ENCODE measurements at regions not wholly inside any gene's neighbourhood (a gene's known extent, or its start where the extent isn't known, plus 50 kb on each side); places are given as distances from the start of the nearest gene placed in this dataset.

DNA sequence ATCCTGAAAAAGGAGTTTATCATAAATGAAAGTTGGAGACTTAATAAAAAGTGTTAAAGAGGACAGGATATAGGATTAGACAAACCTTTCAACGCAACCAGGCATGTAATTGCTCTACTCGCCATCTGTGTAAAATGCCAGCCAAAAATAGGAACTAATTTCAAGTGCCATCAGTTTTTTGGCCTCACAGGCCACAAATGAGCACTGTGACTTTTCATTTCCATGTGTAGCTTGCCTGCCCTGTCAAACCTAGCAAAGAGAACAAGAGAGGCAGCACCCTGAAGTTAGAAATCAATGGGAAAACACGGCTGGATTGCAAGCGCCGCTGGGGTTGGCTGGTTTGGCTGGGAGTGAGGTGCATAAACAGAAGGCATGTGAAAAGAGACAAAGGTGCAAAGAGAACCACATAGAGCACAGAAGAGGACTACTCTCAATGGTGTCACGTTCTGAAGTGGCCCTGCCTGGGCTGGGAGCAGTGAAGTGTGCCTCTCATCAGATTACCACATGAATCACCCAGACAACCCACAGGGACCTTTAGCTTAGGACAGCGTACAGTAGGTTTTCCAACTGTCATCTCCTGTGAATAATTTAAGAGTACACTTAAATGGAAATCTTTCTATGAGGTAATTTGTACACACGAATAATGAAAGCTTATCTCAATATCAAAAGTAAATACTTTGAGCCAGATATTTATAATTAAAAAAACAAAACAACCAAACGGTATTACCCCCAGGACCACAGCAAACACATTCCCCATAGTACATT, 78.0 kb upstream of the NHSL1 start:
- H2BK120ac ChIP-seq (replicated peaks; ENCODE audit: low read depth, low read length): no peak overlapping the region
- CTCF ChIA-PET (ENCODE audit: partially characterized antibody): interaction anchor here (1.1 kb wide), 1 partner anchor 14 kb away, joined by 4 read pairs; no protein-coding TSS in a partner anchor
- peaks cover 0 to 18% (median 3%) of the 10 kb centered on the region in 4 experiments; a peak in 6 of 7 replicates for H3K4me1 ChIP-seq (replicated peaks in 1 of 4; ENCODE audit: control insufficient read depth in 3 of 4, insufficient read depth in 4 of 4, low read length in 3 of 4)
- no peak overlapping the region; a peak in 1 of 4 replicates for H3K4me2 ChIP-seq (ENCODE audit: insufficient read depth in 1 of 2, low read depth in 2 of 2, low read length in 2 of 2)
- H3K56ac ChIP-seq (replicated peaks; ENCODE audit: insufficient read length, low read depth, low read length): no peak overlapping the region
- H3K79me1 ChIP-seq (ENCODE audit: low read depth, low read length): no peaks in the 10 kb centered on the region; the same call in 1 of the 2 replicates
- peaks cover 2% of the 10 kb centered on the region; the same call in 1 of the 2 replicates for H3K23me2 ChIP-seq (ENCODE audit: low read depth, low read length)
- no peak overlapping the region for H4K5ac ChIP-seq (ENCODE audit: insufficient read length, low read depth, low read length)
- H3K18ac ChIP-seq (ENCODE audit: extremely low read depth, low read length): no peak overlapping the region
- POLR2A ChIA-PET (ENCODE audit: partially characterized antibody): no interaction called here
- no peak overlapping the region for H4K91ac ChIP-seq (replicated peaks; ENCODE audit: insufficient read length, low read length)
- H3K14ac ChIP-seq (ENCODE audit: insufficient read length): no peak overlapping the region
- WGBS, 2 experiments (ENCODE audit: extremely low coverage in 1 of 2, insufficient coverage in 1 of 2, insufficient read length in 1 of 2, insufficient replicate concordance in 2 of 2, low coverage in 1 of 2, low lambda C conversion rate in 2 of 2, missing lambda C conversion rate in 1 of 2): 81% methylated on average over 9 of the region's 9 CpGs; no CpG with 5 or more reads in 1 of the 2 experiments
- DNase-seq (ENCODE audit: low read depth in 1 of 2, low spot score in 2 of 2): no peak
- no peak overlapping the region for H3K4me3 ChIP-seq (ENCODE audit: extremely low read depth in 1 of 4, insufficient read depth in 2 of 4, low read depth in 3 of 4, low read length in 4 of 4)
- no peaks in the 10 kb centered on the region for H3K27me3 ChIP-seq (replicated peaks in 1 of 4; ENCODE audit: control insufficient read depth in 3 of 4, extremely low read depth in 1 of 4, insufficient read depth in 3 of 4, low read length in 3 of 4)
- 0 out of 4 replicates have a peak, but pooled peaks cover 0 to 5% of the 10 kb centered on the region in 2 experiments for H3K79me2 ChIP-seq (ENCODE audit: control insufficient read depth in 1 of 2, insufficient read depth in 2 of 2, low read length in 2 of 2)
- peaks cover 4% of the 10 kb centered on the region in 2 experiments for H4K20me1 ChIP-seq (replicated peaks in 1 of 2; ENCODE audit: control insufficient read depth in 1 of 2, insufficient read depth in 2 of 2, low read length in 2 of 2)
- H2BK5ac ChIP-seq (ENCODE audit: low read depth, low read length): no peak overlapping the region
- no peak for FAIRE-seq
- H3K23ac ChIP-seq (ENCODE audit: insufficient read length): no peak overlapping the region
- no peak overlapping the region for H3K9ac ChIP-seq (replicated peaks in 1 of 4; ENCODE audit: extremely low read depth in 1 of 4, low read depth in 3 of 4, low read length in 3 of 4)
- H3K27ac ChIP-seq (ENCODE audit: low read depth, low read length): no peak overlapping the region
- H2BK20ac ChIP-seq (ENCODE audit: low read length): no peak overlapping the region
- no peak overlapping the region for H2AFZ ChIP-seq (ENCODE audit: low read length)
- no peak overlapping the region for H2AK5ac ChIP-seq (ENCODE audit: low read depth, low read length)
- H3K9me3 ChIP-seq (ENCODE audit: insufficient read depth in 2 of 2, low read depth in 1 of 2, low read length in 1 of 2): no peaks in the 10 kb centered on the region
- H3K4ac ChIP-seq (replicated peaks; ENCODE audit: insufficient read length, low read depth, low read length): no peak overlapping the region
- no peak overlapping the region for H2BK15ac ChIP-seq (ENCODE audit: low read length)
- H2BK12ac ChIP-seq (ENCODE audit: low read depth, low read length): no peak overlapping the region
- no peak overlapping the region for H4K8ac ChIP-seq (ENCODE audit: extremely low read depth, insufficient read depth, low read length)
- H3K36me3 ChIP-seq (ENCODE audit: control insufficient read depth in 2 of 4, insufficient read depth in 4 of 4, low read length in 3 of 4): no peaks in the 10 kb centered on the region
- TF ChIP-seq POLR2A (IDR thresholded peaks at IDR 0.05; ENCODE audit: control extremely low read depth in 1 of 2, low read depth in 2 of 2, low read length in 2 of 2) (no peak), POU5F1 (IDR thresholded peaks at IDR 0.05; ENCODE audit: low read depth, low read length) (no peak), HDAC6 (IDR thresholded peaks at IDR 0.05; ENCODE audit: low read depth, low read length) (no peak), EGR1 (IDR thresholded peaks at IDR 0.05; ENCODE audit: borderline replicate concordance, low read depth, low read length) (no peak), KDM1A (IDR thresholded peaks at IDR 0.05; ENCODE audit: borderline replicate concordance, low read length) (no peak), RFX5 (IDR thresholded peaks at IDR 0.05; ENCODE audit: borderline replicate concordance, low read depth, low read length) (no peak), RXRA (IDR thresholded peaks at IDR 0.05; ENCODE audit: insufficient read depth, low read depth, low read length) (no peak), TEAD4 (IDR thresholded peaks at IDR 0.05; ENCODE audit: low read depth, low read length) (no peak), SIRT6 (IDR thresholded peaks at IDR 0.05; ENCODE audit: low read length) (no peak), SP2 (IDR thresholded peaks at IDR 0.05; ENCODE audit: low read length) (no peak), POLR2AphosphoS5 (IDR thresholded peaks at IDR 0.05; ENCODE audit: low read depth, low read length) (no peak), FOSL1 (IDR thresholded peaks at IDR 0.05; ENCODE audit: insufficient read depth, low read depth, low read length) (no peak)
- TF ChIP-seq, protein P1, sequence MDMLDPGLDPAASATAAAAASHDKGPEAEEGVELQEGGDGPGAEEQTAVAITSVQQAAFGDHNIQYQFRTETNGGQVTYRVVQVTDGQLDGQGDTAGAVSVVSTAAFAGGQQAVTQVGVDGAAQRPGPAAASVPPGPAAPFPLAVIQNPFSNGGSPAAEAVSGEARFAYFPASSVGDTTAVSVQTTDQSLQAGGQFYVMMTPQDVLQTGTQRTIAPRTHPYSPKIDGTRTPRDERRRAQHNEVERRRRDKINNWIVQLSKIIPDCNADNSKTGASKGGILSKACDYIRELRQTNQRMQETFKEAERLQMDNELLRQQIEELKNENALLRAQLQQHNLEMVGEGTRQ (IDR thresholded peaks at IDR 0.05; ENCODE audit: low read length): no peak
